ENCODE measurements at regions not wholly inside any gene's neighbourhood (a gene's known extent, or its start where the extent isn't known, plus 50 kb on each side); places are given as distances from the start of the nearest gene placed in this dataset.

DNA sequence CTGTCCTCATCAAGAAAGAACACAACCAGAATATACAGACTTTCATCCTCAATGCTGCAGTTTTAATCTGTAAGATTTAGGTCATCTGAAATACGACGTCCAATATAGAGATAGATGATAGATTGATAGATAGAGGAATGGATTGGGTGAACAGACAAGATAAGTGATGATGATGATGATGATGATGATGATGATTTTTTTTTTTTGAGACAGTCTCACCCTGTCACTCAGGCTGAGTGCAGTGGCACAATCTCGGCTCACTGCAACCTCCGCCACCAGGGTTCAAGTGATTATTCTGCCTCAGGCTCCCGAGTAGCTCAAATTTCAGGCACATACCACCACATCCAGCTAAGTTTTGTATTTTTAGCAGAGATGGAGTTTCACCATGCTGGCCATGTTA is 56.3 kb upstream of the ADAMTS18 start:
- H3K4me3 ChIP-seq (ENCODE audit: extremely low read depth in 1 of 4, insufficient read depth in 2 of 4, low read depth in 3 of 4, low read length in 4 of 4): no peak overlapping the region
- WGBS, 2 experiments (ENCODE audit: extremely low coverage in 1 of 2, insufficient coverage in 1 of 2, insufficient read length in 1 of 2, insufficient replicate concordance in 2 of 2, low coverage in 1 of 2, low lambda C conversion rate in 2 of 2, missing lambda C conversion rate in 1 of 2): 91% methylated on average over 5 of the region's 5 CpGs; no CpG with 5 or more reads in 1 of the 2 experiments
- CTCF ChIA-PET (ENCODE audit: partially characterized antibody): interaction anchor here (1.3 kb wide), 1 partner anchor 93 kb away, joined by 6 read pairs; no protein-coding TSS in a partner anchor

More for the DNA sequence above, 56.3 kb upstream of the ADAMTS18 start:
- H3K56ac ChIP-seq (replicated peaks; ENCODE audit: insufficient read length, low read depth, low read length): no peak overlapping the region
- H3K4ac ChIP-seq (replicated peaks; ENCODE audit: insufficient read length, low read depth, low read length): no peak overlapping the region
- no peak overlapping the region; the same call in 1 of the 2 replicates for H4K8ac ChIP-seq (ENCODE audit: extremely low read depth, insufficient read depth, low read length)
- DNase-seq (ENCODE audit: low read depth in 1 of 2, low spot score in 2 of 2): no peak
- no peak overlapping the region for H4K91ac ChIP-seq (replicated peaks; ENCODE audit: insufficient read length, low read length)
- no peaks in the 10 kb centered on the region for H3K36me3 ChIP-seq (ENCODE audit: control insufficient read depth in 2 of 4, insufficient read depth in 4 of 4, low read length in 3 of 4)
- no peaks in the 10 kb centered on the region for H4K20me1 ChIP-seq (replicated peaks in 1 of 2; ENCODE audit: control insufficient read depth in 1 of 2, insufficient read depth in 2 of 2, low read length in 2 of 2)
- H2BK15ac ChIP-seq (ENCODE audit: low read length): no peak overlapping the region
- no peak for FAIRE-seq
- no peak overlapping the region for H3K4me2 ChIP-seq (ENCODE audit: insufficient read depth in 1 of 2, low read depth in 2 of 2, low read length in 2 of 2)
- TF ChIP-seq PHF8 (conservative IDR thresholded peaks at IDR 0.05; ENCODE audit: low read depth, low read length) (no peak), SIRT6 (IDR thresholded peaks at IDR 0.05; ENCODE audit: low read length) (no peak), RBBP5 (IDR thresholded peaks at IDR 0.05; ENCODE audit: borderline replicate concordance, low read depth, low read length) (no peak), POLR2AphosphoS5 (IDR thresholded peaks at IDR 0.05; ENCODE audit: low read depth, low read length) (no peak), CTBP2 (IDR thresholded peaks at IDR 0.05; ENCODE audit: borderline replicate concordance, insufficient read depth, insufficient read length, low read length) (no peak), TCF12 (IDR thresholded peaks at IDR 0.05; ENCODE audit: low read depth, low read length) (no peak)
- TF ChIP-seq, protein P1, sequence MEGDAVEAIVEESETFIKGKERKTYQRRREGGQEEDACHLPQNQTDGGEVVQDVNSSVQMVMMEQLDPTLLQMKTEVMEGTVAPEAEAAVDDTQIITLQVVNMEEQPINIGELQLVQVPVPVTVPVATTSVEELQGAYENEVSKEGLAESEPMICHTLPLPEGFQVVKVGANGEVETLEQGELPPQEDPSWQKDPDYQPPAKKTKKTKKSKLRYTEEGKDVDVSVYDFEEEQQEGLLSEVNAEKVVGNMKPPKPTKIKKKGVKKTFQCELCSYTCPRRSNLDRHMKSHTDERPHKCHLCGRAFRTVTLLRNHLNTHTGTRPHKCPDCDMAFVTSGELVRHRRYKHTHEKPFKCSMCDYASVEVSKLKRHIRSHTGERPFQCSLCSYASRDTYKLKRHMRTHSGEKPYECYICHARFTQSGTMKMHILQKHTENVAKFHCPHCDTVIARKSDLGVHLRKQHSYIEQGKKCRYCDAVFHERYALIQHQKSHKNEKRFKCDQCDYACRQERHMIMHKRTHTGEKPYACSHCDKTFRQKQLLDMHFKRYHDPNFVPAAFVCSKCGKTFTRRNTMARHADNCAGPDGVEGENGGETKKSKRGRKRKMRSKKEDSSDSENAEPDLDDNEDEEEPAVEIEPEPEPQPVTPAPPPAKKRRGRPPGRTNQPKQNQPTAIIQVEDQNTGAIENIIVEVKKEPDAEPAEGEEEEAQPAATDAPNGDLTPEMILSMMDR (IDR thresholded peaks at IDR 0.05; ENCODE audit: control extremely low read depth in 1 of 3, insufficient read depth in 1 of 3, low read depth in 1 of 3, low read length in 3 of 3): no peak
- no peak overlapping the region for H3K14ac ChIP-seq (ENCODE audit: insufficient read length)
- H2BK5ac ChIP-seq (ENCODE audit: low read depth, low read length): no peak overlapping the region
- H3K79me1 ChIP-seq (ENCODE audit: low read depth, low read length): no peaks in the 10 kb centered on the region
- no peaks in the 10 kb centered on the region for H3K4me1 ChIP-seq (replicated peaks in 1 of 4; ENCODE audit: control insufficient read depth in 3 of 4, insufficient read depth in 4 of 4, low read length in 3 of 4)
- H2BK20ac ChIP-seq (ENCODE audit: low read length): no peak overlapping the region
- no peaks in the 10 kb centered on the region for H3K9me3 ChIP-seq (ENCODE audit: insufficient read depth in 2 of 2, low read depth in 1 of 2, low read length in 1 of 2)
- H3K79me2 ChIP-seq (ENCODE audit: control insufficient read depth in 1 of 2, insufficient read depth in 2 of 2, low read length in 2 of 2): no peaks in the 10 kb centered on the region
- H3K27ac ChIP-seq (ENCODE audit: low read depth, low read length): no peak overlapping the region
- no peaks in the 10 kb centered on the region for H3K23me2 ChIP-seq (ENCODE audit: low read depth, low read length)
- no peak overlapping the region for H3K18ac ChIP-seq (ENCODE audit: extremely low read depth, low read length)
- no peak overlapping the region for H3K23ac ChIP-seq (ENCODE audit: insufficient read length)
- H3K9ac ChIP-seq (replicated peaks in 1 of 4; ENCODE audit: extremely low read depth in 1 of 4, low read depth in 3 of 4, low read length in 3 of 4): no peak overlapping the region
- H2AK5ac ChIP-seq (ENCODE audit: low read depth, low read length): no peak overlapping the region
- H2BK120ac ChIP-seq (replicated peaks; ENCODE audit: low read depth, low read length): no peak overlapping the region
- no peak overlapping the region for H2BK12ac ChIP-seq (ENCODE audit: low read depth, low read length)
- H2AFZ ChIP-seq (ENCODE audit: low read length): no peak overlapping the region
- POLR2A ChIA-PET (ENCODE audit: partially characterized antibody): interaction anchor here (1.3 kb wide), 1 partner anchor 10 kb away, joined by 3 read pairs; no protein-coding TSS in a partner anchor
- no peak overlapping the region for H4K5ac ChIP-seq (ENCODE audit: insufficient read length, low read depth, low read length)
- no peaks in the 10 kb centered on the region for H3K27me3 ChIP-seq (replicated peaks in 1 of 4; ENCODE audit: control insufficient read depth in 3 of 4, extremely low read depth in 1 of 4, insufficient read depth in 3 of 4, low read length in 3 of 4)

All from H1 (cell line).